GM10266 (cell line): ENCODE measurements at regions not wholly inside any gene's neighbourhood (a gene's known extent, or its start where the extent isn't known, plus 50 kb on each side); places are given as distances from the start of the nearest gene placed in this dataset.
"Not testable (repeated sequence)": the region's sequence is repeated elsewhere in the genome, so short reads cannot be mapped to it uniquely, and the experiment has no call there.

ENCODE experiments used
- DNase-seq: peaks from one replicate; pipeline ENCODE4 v3.0.0; 2012; ENCODE audit errors: extremely low spot score
- TF ChIP-seq, protein P1 (sequence below): IDR thresholded peaks from 2 replicates; pipeline ENCODE4 v1.5.1; 2012; ENCODE audit warnings: mild to moderate bottlenecking, low read depth; ENCODE audit not compliant: control insufficient read depth, insufficient read depth; ENCODE audit errors: missing control alignments

DNA sequence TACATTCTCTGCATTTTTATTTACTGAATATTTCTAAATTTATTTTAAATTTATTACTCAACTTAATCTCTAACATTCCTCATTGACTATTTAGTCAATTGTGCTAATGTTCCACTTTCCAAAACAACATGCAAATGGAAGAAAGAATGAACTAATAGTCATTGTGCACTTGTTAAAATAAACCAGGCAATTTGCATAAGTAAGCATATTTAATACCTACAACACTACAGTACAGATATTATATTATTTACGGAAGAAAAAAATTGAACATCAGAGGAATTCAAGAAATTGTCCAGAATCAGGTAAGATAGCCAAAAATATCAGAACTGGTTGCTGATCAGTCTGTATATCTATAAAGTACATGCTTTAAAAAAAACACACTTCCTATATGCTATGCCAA, 320.5 kb downstream of the CENPW start:
- no peak for DNase-seq

DNA sequence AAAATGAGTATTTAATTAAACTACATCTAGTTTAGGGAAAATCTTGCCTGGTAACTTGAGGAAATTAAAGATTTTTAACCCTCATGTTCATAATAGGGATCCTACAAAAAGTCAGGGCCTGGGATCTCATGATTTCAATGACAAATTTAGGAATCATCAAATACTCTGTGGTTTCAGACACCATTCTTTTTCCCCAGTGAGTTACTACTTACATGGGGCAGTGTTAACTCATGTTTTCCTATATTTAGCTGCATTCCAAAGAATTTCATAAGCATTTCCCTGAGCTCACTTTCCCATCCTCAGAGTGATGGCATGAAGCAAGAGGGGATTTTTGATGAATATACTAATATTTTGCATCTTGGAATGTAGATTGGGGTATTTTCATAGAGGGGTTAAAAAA, 321.7 kb downstream of the CENPW start:
- no peak for DNase-seq
- TF ChIP-seq, protein P1, sequence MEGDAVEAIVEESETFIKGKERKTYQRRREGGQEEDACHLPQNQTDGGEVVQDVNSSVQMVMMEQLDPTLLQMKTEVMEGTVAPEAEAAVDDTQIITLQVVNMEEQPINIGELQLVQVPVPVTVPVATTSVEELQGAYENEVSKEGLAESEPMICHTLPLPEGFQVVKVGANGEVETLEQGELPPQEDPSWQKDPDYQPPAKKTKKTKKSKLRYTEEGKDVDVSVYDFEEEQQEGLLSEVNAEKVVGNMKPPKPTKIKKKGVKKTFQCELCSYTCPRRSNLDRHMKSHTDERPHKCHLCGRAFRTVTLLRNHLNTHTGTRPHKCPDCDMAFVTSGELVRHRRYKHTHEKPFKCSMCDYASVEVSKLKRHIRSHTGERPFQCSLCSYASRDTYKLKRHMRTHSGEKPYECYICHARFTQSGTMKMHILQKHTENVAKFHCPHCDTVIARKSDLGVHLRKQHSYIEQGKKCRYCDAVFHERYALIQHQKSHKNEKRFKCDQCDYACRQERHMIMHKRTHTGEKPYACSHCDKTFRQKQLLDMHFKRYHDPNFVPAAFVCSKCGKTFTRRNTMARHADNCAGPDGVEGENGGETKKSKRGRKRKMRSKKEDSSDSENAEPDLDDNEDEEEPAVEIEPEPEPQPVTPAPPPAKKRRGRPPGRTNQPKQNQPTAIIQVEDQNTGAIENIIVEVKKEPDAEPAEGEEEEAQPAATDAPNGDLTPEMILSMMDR, result no peak

More for the DNA sequence above, 320.5 kb downstream of the CENPW start:
- TF ChIP-seq, protein P1, result no peak

DNA sequence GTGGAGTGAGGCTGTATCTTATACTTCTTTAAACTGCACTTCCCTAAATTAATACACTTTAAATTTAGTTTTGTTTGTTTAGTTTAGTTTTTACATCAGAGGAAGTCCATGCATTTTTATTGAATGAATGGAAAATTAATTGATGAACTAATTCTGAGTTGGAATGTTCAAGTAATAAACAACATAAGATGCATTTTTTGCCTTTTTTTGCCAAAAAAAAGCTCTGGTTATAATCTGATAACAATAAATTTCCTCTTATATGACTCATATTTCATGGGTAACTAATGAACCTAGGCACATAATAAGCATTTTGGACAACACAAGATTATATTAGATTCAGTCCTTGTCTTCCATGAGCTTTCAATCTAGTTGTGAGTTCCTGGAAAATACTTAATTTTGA, 323.1 kb downstream of the CENPW start:
- no peak for DNase-seq
- TF ChIP-seq, protein P1, result no peak

DNA sequence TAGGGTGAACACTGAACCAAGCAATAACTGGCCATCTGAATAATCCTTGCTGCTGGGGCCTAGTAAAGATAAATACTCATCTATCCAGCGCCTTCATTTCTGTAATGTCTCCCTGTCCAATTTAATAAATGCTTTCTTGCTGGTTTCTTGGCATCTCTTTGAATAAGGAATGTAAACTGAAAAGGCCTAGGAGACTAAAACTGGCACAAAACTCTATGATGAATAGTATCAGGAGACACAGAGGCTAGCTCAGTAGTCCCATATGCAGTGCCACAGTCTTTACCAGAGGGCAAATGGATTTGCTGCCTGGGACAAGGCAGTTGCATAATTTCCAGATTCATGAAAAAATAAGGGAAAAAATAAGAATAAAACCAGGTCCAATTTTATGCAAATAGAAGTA, 324.4 kb downstream of the CENPW start:
- TF ChIP-seq, protein P1, result no peak
- no peak for DNase-seq

DNA sequence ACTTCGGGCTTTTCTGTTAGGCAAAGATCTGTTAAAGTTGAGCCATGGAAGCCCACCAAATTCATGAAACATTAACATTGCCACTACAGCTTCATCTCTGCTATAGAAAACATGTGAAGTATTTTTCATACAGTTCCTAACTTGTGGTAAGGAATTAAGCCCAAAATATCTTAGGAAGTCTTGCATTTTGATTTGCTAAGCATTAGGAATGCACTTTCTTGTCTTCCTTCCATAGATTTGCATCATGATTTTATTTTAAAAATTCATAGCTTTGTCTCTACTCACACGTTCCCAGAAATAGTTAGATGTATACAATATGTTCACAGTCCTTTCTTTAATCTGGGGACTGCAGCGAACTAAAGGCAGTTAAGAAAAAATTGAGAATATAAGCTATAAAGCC, 325.6 kb downstream of the CENPW start:
- TF ChIP-seq, protein P1, result no peak
- no peak for DNase-seq

DNA sequence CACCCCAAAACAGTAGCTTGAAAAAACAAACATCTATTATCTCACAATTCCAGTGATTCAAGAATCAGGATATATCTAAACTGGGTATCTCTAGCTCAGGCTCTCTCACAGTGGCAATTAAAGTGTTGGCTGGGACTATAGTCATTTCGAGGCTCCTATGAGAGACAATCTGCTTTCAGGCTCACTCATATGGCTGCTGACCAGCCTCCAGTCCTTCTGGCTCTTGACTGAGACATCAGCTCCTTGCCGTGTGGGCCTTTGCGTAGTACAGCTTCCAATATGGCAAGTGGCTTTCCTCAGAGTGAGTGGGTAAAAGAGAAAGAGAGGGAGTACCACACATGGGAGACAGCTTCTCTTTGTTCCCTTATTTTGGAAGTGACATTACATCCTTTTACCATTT, 327.2 kb downstream of the CENPW start:
- no peak for DNase-seq
- TF ChIP-seq, protein P1, result no peak

DNA sequence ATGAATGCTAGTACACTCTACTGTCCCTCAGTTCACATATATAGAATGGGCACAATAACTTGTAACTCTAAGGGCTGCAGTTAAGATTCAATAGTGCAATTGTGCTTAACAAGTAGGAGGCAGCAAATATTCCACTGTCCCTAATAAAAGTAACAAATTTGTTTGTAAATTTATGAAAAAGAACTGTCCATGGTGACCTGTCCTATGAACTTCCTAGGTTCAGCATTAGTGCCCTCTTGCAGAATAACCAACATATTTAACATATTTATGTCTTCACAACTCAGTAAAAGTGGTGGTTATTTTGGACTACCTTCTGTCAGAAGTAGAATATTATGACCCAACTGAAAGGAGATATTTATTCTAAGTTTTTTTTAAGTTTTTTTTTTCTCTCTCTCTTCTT, 327.8 kb downstream of the CENPW start:
- TF ChIP-seq, protein P1, result no peak
- DNase-seq, result no peak

DNA sequence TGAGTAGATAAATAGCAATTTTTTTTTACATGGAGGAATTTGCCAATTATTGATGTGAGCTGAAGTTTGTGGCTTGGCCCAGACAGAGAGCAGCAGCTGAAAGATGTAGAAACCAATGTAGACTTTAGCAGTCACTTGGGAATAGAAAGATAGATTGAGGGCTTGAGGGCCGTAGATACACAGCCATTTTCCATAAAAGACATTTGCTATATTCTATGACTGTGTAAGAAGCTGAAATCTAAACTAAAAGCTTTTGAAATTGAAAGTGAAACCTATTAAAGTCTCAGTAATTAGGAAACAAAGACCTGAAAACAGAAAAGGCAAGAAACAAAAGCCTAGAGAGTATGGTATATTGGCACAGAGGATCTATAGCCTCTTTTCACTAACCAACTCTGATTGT, 332.7 kb downstream of the CENPW start:
- DNase-seq, result peak; percentile 17

DNA sequence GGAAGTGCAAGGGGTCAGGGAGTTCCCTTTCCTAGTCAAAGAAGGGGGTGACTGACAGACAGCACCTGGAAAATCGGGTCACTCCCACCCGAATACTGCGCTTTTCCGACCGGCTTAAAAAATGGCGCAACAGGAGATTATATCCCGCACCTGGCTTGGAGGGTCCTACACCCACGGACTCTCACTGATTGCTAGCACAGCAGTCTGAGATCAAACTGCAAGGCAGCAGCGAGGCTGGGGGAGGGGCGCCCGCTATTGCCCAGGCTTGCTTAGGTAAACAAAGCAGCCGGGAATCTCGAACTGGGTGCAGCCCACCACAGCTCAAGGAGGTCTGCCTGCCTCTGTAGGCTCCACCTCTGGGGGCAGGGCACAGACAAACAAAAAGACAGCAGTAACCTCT, 333.8 kb downstream of the CENPW start:
- DNase-seq, result not testable (repeated sequence)

More for the DNA sequence above, 332.7 kb downstream of the CENPW start:
- TF ChIP-seq, protein P1, result no peak
